ENCODE measurements at regions not wholly inside any gene's neighbourhood (a gene's known extent, or its start where the extent isn't known, plus 50 kb on each side); places are given as distances from the start of the nearest gene placed in this dataset.

DNA sequence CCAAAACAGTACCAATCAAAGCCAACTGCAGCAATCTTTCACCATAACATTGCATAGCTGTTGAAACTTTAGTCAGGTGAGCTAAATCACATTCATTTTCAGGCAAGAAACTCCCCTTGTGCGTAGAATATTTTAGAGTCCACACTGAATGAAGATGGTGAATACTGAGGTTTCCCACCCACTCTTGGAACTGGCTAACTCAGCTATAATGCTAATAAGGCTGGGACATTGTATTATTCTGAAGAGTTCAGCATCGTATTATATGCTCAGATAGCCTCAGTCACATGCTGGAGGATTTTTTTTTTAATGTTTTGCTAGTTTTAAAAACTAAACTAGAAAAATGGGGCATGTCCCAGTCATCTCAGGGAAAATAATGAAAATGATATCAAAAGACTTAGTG lies 352.3 kb upstream of the FMN2 start (continued):
- TF ChIP-seq, protein P1, sequence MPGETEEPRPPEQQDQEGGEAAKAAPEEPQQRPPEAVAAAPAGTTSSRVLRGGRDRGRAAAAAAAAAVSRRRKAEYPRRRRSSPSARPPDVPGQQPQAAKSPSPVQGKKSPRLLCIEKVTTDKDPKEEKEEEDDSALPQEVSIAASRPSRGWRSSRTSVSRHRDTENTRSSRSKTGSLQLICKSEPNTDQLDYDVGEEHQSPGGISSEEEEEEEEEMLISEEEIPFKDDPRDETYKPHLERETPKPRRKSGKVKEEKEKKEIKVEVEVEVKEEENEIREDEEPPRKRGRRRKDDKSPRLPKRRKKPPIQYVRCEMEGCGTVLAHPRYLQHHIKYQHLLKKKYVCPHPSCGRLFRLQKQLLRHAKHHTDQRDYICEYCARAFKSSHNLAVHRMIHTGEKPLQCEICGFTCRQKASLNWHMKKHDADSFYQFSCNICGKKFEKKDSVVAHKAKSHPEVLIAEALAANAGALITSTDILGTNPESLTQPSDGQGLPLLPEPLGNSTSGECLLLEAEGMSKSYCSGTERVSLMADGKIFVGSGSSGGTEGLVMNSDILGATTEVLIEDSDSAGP (CRISPR knock-in tag; IDR thresholded peaks at IDR 0.05) = no peak
- TF ChIP-seq CHD2 (IDR thresholded peaks at IDR 0.05; ENCODE audit: low read depth, low read length) (no peak), ZNF224 (CRISPR knock-in tag; IDR thresholded peaks at IDR 0.05) (no peak), YBX1 (IDR thresholded peaks at IDR 0.05) (no peak), RBM14 (IDR thresholded peaks at IDR 0.05; ENCODE audit: borderline replicate concordance, insufficient read depth, low read depth, low read length) (no peak), TBP (optimal IDR thresholded peaks at IDR 0.05; ENCODE audit: low read depth, low read length) (no peak), TFAM (CRISPR knock-in tag; conservative IDR thresholded peaks at IDR 0.05) (no peak), ZC3H8 (IDR thresholded peaks at IDR 0.05) (no peak), SIX5 (IDR thresholded peaks at IDR 0.05; ENCODE audit: borderline replicate concordance in 1 of 2, insufficient read depth in 1 of 2, low read depth in 1 of 2, low read length in 2 of 2) (no peak)
- TF ChIP-seq, protein P2, sequence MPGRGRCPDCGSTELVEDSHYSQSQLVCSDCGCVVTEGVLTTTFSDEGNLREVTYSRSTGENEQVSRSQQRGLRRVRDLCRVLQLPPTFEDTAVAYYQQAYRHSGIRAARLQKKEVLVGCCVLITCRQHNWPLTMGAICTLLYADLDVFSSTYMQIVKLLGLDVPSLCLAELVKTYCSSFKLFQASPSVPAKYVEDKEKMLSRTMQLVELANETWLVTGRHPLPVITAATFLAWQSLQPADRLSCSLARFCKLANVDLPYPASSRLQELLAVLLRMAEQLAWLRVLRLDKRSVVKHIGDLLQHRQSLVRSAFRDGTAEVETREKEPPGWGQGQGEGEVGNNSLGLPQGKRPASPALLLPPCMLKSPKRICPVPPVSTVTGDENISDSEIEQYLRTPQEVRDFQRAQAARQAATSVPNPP (IDR thresholded peaks at IDR 0.05; ENCODE audit: borderline replicate concordance, insufficient read depth, insufficient read length) = no peak
- TF ChIP-seq, protein P3, sequence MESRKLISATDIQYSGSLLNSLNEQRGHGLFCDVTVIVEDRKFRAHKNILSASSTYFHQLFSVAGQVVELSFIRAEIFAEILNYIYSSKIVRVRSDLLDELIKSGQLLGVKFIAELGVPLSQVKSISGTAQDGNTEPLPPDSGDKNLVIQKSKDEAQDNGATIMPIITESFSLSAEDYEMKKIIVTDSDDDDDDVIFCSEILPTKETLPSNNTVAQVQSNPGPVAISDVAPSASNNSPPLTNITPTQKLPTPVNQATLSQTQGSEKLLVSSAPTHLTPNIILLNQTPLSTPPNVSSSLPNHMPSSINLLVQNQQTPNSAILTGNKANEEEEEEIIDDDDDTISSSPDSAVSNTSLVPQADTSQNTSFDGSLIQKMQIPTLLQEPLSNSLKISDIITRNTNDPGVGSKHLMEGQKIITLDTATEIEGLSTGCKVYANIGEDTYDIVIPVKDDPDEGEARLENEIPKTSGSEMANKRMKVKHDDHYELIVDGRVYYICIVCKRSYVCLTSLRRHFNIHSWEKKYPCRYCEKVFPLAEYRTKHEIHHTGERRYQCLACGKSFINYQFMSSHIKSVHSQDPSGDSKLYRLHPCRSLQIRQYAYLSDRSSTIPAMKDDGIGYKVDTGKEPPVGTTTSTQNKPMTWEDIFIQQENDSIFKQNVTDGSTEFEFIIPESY (CRISPR knock-in tag; IDR thresholded peaks at IDR 0.05) = no peak
- TF ChIP-seq, protein P4, sequence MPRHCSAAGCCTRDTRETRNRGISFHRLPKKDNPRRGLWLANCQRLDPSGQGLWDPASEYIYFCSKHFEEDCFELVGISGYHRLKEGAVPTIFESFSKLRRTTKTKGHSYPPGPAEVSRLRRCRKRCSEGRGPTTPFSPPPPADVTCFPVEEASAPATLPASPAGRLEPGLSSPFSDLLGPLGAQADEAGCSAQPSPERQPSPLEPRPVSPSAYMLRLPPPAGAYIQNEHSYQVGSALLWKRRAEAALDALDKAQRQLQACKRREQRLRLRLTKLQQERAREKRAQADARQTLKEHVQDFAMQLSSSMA (CRISPR knock-in tag; IDR thresholded peaks at IDR 0.05) = no peak
- TF ChIP-seq, protein P5, sequence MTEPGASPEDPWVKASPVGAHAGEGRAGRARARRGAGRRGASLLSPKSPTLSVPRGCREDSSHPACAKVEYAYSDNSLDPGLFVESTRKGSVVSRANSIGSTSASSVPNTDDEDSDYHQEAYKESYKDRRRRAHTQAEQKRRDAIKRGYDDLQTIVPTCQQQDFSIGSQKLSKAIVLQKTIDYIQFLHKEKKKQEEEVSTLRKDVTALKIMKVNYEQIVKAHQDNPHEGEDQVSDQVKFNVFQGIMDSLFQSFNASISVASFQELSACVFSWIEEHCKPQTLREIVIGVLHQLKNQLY (CRISPR knock-in tag; conservative IDR thresholded peaks at IDR 0.05) = no peak
- TF ChIP-seq, protein P6, sequence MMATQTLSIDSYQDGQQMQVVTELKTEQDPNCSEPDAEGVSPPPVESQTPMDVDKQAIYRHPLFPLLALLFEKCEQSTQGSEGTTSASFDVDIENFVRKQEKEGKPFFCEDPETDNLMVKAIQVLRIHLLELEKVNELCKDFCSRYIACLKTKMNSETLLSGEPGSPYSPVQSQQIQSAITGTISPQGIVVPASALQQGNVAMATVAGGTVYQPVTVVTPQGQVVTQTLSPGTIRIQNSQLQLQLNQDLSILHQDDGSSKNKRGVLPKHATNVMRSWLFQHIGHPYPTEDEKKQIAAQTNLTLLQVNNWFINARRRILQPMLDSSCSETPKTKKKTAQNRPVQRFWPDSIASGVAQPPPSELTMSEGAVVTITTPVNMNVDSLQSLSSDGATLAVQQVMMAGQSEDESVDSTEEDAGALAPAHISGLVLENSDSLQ (IDR thresholded peaks at IDR 0.05) = no peak

Measured in K562 (cell line).